SK-N-SH (cell line): ENCODE measurements at regions not wholly inside any gene's neighbourhood (a gene's known extent, or its start where the extent isn't known, plus 50 kb on each side); places are given as distances from the start of the nearest gene placed in this dataset.

Experiments used
- EZH2phosphoT487 ChIP-seq: fragments of 200-600 bp; sonication (generic); IDR thresholded peaks from 2 replicates; pipeline ENCODE4 v1.6.1; 2017; ENCODE audit warnings: low read depth, mixed run types, mild to moderate bottlenecking, antibody characterized with exemption, moderate library complexity, borderline replicate concordance
- GATA2 ChIP-seq: sonication (generic); formaldehyde crosslinking; IDR thresholded peaks from 2 replicates; pipeline ENCODE4 v1.5.0; 2020; ENCODE audit warnings: mild to moderate bottlenecking, missing genetic modification reagents
- POLR2AphosphoS5 ChIP-seq: IDR thresholded peaks from 2 replicates; pipeline ENCODE4 v1.6.1; 2012; ENCODE audit warnings: low read depth, low read length
- RXRA ChIP-seq: IDR thresholded peaks from 2 replicates; pipeline ENCODE4 v1.4.0; 2012; ENCODE audit warnings: low read depth, mild to moderate bottlenecking, borderline replicate concordance
- SIN3A ChIP-seq: IDR thresholded peaks from 2 replicates; pipeline ENCODE4 v1.6.1; 2012; ENCODE audit warnings: low read depth, mild to moderate bottlenecking, low read length, moderate library complexity, borderline replicate concordance
- SMC3 ChIP-seq: IDR thresholded peaks from 2 replicates; pipeline ENCODE4 v1.6.1; 2012; ENCODE audit warnings: low read depth, low read length, improper control_type of control experiment
- TEAD4 ChIP-seq: IDR thresholded peaks from 2 replicates; pipeline ENCODE4 v1.4.0; 2012; ENCODE audit warnings: mild to moderate bottlenecking, borderline replicate concordance; ENCODE audit not compliant: insufficient read depth
- YY1 ChIP-seq: IDR thresholded peaks from 2 replicates; pipeline ENCODE4 v1.4.0; 2012; ENCODE audit warnings: low read depth, mild to moderate bottlenecking
- TF ChIP-seq, protein P1 (sequence below): fragments of 200-600 bp; sonication (generic); IDR thresholded peaks from 2 replicates; pipeline ENCODE4 v1.6.1; 2017; ENCODE audit warnings: antibody characterized with exemption, mild to moderate bottlenecking, moderate library complexity
- TF ChIP-seq, protein P2 (sequence below): IDR thresholded peaks from 2 replicates; pipeline ENCODE4 v1.4.0; 2012; ENCODE audit warnings: low read depth, borderline replicate concordance
- TF ChIP-seq, protein P3 (sequence below): IDR thresholded peaks from 2 replicates; pipeline ENCODE4 v1.6.1; 2012; ENCODE audit warnings: mild to moderate bottlenecking, low read depth, low read length, moderate library complexity
- TF ChIP-seq, protein P4 (sequence below): fragments of 150-350 bp; IDR thresholded peaks from 2 replicates; pipeline ENCODE4 v1.6.1; 2017; ENCODE audit warnings: antibody characterized with exemption, low read length, low read depth, borderline replicate concordance

GRCh38 chr9:21569721-21570120 lies 87.6 kb upstream of the IFNE start:
- TF ChIP-seq, protein P1, sequence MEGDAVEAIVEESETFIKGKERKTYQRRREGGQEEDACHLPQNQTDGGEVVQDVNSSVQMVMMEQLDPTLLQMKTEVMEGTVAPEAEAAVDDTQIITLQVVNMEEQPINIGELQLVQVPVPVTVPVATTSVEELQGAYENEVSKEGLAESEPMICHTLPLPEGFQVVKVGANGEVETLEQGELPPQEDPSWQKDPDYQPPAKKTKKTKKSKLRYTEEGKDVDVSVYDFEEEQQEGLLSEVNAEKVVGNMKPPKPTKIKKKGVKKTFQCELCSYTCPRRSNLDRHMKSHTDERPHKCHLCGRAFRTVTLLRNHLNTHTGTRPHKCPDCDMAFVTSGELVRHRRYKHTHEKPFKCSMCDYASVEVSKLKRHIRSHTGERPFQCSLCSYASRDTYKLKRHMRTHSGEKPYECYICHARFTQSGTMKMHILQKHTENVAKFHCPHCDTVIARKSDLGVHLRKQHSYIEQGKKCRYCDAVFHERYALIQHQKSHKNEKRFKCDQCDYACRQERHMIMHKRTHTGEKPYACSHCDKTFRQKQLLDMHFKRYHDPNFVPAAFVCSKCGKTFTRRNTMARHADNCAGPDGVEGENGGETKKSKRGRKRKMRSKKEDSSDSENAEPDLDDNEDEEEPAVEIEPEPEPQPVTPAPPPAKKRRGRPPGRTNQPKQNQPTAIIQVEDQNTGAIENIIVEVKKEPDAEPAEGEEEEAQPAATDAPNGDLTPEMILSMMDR = no peak
- TF ChIP-seq POLR2AphosphoS5 (no peak), TEAD4 (no peak), RXRA (no peak), GATA2 (no peak), EZH2phosphoT487 (no peak), SIN3A (no peak), SMC3 (no peak), YY1 (no peak)
- TF ChIP-seq, protein P2, sequence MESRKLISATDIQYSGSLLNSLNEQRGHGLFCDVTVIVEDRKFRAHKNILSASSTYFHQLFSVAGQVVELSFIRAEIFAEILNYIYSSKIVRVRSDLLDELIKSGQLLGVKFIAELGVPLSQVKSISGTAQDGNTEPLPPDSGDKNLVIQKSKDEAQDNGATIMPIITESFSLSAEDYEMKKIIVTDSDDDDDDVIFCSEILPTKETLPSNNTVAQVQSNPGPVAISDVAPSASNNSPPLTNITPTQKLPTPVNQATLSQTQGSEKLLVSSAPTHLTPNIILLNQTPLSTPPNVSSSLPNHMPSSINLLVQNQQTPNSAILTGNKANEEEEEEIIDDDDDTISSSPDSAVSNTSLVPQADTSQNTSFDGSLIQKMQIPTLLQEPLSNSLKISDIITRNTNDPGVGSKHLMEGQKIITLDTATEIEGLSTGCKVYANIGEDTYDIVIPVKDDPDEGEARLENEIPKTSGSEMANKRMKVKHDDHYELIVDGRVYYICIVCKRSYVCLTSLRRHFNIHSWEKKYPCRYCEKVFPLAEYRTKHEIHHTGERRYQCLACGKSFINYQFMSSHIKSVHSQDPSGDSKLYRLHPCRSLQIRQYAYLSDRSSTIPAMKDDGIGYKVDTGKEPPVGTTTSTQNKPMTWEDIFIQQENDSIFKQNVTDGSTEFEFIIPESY = no peak
- TF ChIP-seq, protein P3, sequence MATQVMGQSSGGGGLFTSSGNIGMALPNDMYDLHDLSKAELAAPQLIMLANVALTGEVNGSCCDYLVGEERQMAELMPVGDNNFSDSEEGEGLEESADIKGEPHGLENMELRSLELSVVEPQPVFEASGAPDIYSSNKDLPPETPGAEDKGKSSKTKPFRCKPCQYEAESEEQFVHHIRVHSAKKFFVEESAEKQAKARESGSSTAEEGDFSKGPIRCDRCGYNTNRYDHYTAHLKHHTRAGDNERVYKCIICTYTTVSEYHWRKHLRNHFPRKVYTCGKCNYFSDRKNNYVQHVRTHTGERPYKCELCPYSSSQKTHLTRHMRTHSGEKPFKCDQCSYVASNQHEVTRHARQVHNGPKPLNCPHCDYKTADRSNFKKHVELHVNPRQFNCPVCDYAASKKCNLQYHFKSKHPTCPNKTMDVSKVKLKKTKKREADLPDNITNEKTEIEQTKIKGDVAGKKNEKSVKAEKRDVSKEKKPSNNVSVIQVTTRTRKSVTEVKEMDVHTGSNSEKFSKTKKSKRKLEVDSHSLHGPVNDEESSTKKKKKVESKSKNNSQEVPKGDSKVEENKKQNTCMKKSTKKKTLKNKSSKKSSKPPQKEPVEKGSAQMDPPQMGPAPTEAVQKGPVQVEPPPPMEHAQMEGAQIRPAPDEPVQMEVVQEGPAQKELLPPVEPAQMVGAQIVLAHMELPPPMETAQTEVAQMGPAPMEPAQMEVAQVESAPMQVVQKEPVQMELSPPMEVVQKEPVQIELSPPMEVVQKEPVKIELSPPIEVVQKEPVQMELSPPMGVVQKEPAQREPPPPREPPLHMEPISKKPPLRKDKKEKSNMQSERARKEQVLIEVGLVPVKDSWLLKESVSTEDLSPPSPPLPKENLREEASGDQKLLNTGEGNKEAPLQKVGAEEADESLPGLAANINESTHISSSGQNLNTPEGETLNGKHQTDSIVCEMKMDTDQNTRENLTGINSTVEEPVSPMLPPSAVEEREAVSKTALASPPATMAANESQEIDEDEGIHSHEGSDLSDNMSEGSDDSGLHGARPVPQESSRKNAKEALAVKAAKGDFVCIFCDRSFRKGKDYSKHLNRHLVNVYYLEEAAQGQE = no peak
- TF ChIP-seq, protein P4, sequence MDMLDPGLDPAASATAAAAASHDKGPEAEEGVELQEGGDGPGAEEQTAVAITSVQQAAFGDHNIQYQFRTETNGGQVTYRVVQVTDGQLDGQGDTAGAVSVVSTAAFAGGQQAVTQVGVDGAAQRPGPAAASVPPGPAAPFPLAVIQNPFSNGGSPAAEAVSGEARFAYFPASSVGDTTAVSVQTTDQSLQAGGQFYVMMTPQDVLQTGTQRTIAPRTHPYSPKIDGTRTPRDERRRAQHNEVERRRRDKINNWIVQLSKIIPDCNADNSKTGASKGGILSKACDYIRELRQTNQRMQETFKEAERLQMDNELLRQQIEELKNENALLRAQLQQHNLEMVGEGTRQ = no peak
